ENCODE measurements at regions not wholly inside any gene's neighbourhood (a gene's known extent, or its start where the extent isn't known, plus 50 kb on each side); places are given as distances from the start of the nearest gene placed in this dataset.

- TF ChIP-seq POLR2A (IDR thresholded peaks at IDR 0.05) = no peak
- TF ChIP-seq, protein P1, sequence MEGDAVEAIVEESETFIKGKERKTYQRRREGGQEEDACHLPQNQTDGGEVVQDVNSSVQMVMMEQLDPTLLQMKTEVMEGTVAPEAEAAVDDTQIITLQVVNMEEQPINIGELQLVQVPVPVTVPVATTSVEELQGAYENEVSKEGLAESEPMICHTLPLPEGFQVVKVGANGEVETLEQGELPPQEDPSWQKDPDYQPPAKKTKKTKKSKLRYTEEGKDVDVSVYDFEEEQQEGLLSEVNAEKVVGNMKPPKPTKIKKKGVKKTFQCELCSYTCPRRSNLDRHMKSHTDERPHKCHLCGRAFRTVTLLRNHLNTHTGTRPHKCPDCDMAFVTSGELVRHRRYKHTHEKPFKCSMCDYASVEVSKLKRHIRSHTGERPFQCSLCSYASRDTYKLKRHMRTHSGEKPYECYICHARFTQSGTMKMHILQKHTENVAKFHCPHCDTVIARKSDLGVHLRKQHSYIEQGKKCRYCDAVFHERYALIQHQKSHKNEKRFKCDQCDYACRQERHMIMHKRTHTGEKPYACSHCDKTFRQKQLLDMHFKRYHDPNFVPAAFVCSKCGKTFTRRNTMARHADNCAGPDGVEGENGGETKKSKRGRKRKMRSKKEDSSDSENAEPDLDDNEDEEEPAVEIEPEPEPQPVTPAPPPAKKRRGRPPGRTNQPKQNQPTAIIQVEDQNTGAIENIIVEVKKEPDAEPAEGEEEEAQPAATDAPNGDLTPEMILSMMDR (IDR thresholded peaks at IDR 0.05) = no peak
Measured at GRCh38 chr2:120555092-120555491, 180.6 kb upstream of the GLI2 start.

All from heart left ventricle (tissue), 13 donors.